ENCODE measurements at regions not wholly inside any gene's neighbourhood (a gene's known extent, or its start where the extent isn't known, plus 50 kb on each side); places are given as distances from the start of the nearest gene placed in this dataset.

DNA sequence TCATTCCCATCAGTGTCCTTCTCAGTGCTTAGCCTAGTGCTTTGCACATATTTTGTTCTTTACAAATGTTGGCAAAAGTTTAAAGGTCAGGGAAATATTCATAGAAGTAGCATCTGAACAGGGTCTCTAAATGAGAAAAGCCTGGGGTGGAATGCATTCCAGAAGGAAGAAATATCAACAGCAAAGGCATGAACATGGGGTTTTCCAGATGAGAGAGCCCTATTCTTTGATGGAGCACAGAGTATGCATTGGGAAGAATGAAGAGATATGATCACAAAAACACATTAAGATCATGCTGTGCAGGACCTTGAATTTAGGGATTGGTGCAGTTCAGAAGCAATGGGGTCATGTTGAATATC, 140.2 kb downstream of the SNX19 start:
- no peaks in the 10 kb centered on the region for H4K20me1 ChIP-seq (ENCODE audit: control insufficient read depth, insufficient read depth, low read length, poor library complexity, severe bottlenecking)
- no peaks in the 10 kb centered on the region for H3K4me1 ChIP-seq (ENCODE audit: control insufficient read depth in 2 of 2, insufficient read depth in 2 of 2, low read length in 2 of 2)
- no peaks in the 10 kb centered on the region for H3K79me2 ChIP-seq (ENCODE audit: control insufficient read depth, insufficient read depth, low read length)
- ChIA-PET CTCF (no interaction called here), POLR2A (no interaction called here)
- H3K36me3 ChIP-seq (replicated peaks in 1 of 2; ENCODE audit: control extremely low read depth in 1 of 2, control insufficient read depth in 1 of 2, extremely low read depth in 1 of 2, insufficient read depth in 2 of 2, low read length in 1 of 2): no peaks in the 10 kb centered on the region
- H3K27ac ChIP-seq (ENCODE audit: low read length in 2 of 2): no peak overlapping the region
- no peak overlapping the region for H3K4me3 ChIP-seq (ENCODE audit: control extremely low read depth in 1 of 5, extremely low read depth in 1 of 5, insufficient read depth in 1 of 5, low read depth in 2 of 5, low read length in 4 of 5)
- DNase-seq (no peak), ATAC-seq (ENCODE audit: low read depth) (no peak)
- H3K27me3 ChIP-seq (replicated peaks in 1 of 4; ENCODE audit: control extremely low read depth in 1 of 4, control insufficient read depth in 3 of 4, insufficient read depth in 4 of 4, low read length in 3 of 4): no peaks in the 10 kb centered on the region
- H3K9me3 ChIP-seq (ENCODE audit: control extremely low read depth in 1 of 3, control insufficient read depth in 2 of 3, insufficient read depth in 1 of 3, low read length in 2 of 3): peaks cover 0 to 3% (median 0%) of the 10 kb centered on the region in 3 donors
- no peak for TF ChIP-seq EZH2 (IDR thresholded peaks at IDR 0.05; ENCODE audit: borderline replicate concordance, insufficient read depth, low read depth, low read length, poor library complexity, severe bottlenecking)
- H3K4me1 Mint-ChIP-seq: no peaks in the 10 kb centered on the region
- intact Hi-C loops (cut with micrococcal nuclease): no loop called here
- H2AFZ ChIP-seq (ENCODE audit: insufficient read depth, low read depth, low read length, poor library complexity, severe bottlenecking): no peak overlapping the region
- peaks cover 8% of the 10 kb centered on the region for H3K27me3 Mint-ChIP-seq
- H3K27ac Mint-ChIP-seq: no peak overlapping the region
- no peak overlapping the region for H3K4me3 Mint-ChIP-seq
- H3K4me2 ChIP-seq (replicated peaks; ENCODE audit: low read depth, low read length, poor library complexity, severe bottlenecking): no peak overlapping the region
- no peak overlapping the region for H3K9ac ChIP-seq (ENCODE audit: low read length)
- H3K9me3 Mint-ChIP-seq (ENCODE audit: insufficient read depth): no peaks in the 10 kb centered on the region

- Histone ChIP-seq H3K27ac (ENCODE audit: low read length in 2 of 2) (no peak overlapping the region), H3K9ac (ENCODE audit: low read length) (no peak overlapping the region), H2AFZ (ENCODE audit: insufficient read depth, low read depth, low read length, poor library complexity, severe bottlenecking) (no peak overlapping the region), H3K27me3 (replicated peaks in 1 of 4; ENCODE audit: control extremely low read depth in 1 of 4, control insufficient read depth in 3 of 4, insufficient read depth in 4 of 4, low read length in 3 of 4) (no peaks in the 10 kb centered on the region), H3K4me1 (ENCODE audit: control insufficient read depth in 2 of 2, insufficient read depth in 2 of 2, low read length in 2 of 2) (no peaks in the 10 kb centered on the region), H3K4me2 (replicated peaks; ENCODE audit: low read depth, low read length, poor library complexity, severe bottlenecking) (no peak overlapping the region), H3K36me3 (replicated peaks in 1 of 2; ENCODE audit: control extremely low read depth in 1 of 2, control insufficient read depth in 1 of 2, extremely low read depth in 1 of 2, insufficient read depth in 2 of 2, low read length in 1 of 2) (no peaks in the 10 kb centered on the region), H3K9me3 (ENCODE audit: control extremely low read depth in 1 of 3, control insufficient read depth in 2 of 3, insufficient read depth in 1 of 3, low read length in 2 of 3) (peaks cover 0 to 3% (median 0%) of the 10 kb centered on the region in 3 donors), H3K79me2 (ENCODE audit: control insufficient read depth, insufficient read depth, low read length) (no peaks in the 10 kb centered on the region), H4K20me1 (ENCODE audit: control insufficient read depth, insufficient read depth, low read length, poor library complexity, severe bottlenecking) (no peaks in the 10 kb centered on the region), H3K4me3 (ENCODE audit: control extremely low read depth in 1 of 5, extremely low read depth in 1 of 5, insufficient read depth in 1 of 5, low read depth in 2 of 5, low read length in 4 of 5) (no peak overlapping the region)
- H3K27me3 Mint-ChIP-seq: peaks cover 8% of the 10 kb centered on the region
- ATAC-seq (ENCODE audit: low read depth): no peak
- no peak overlapping the region for H3K4me3 Mint-ChIP-seq
- DNase-seq: no peak
- TF ChIP-seq EZH2 (IDR thresholded peaks at IDR 0.05; ENCODE audit: borderline replicate concordance, insufficient read depth, low read depth, low read length, poor library complexity, severe bottlenecking): no peak
- TF ChIP-seq CTCF (IDR thresholded peaks at IDR 0.05): no peak
- no peaks in the 10 kb centered on the region for H3K4me1 Mint-ChIP-seq
- no peaks in the 10 kb centered on the region for H3K9me3 Mint-ChIP-seq (ENCODE audit: insufficient read depth)
- no peak overlapping the region for H3K27ac Mint-ChIP-seq
- 95% methylated on average over 15 of the region's 15 CpGs for WGBS (ENCODE audit: insufficient coverage)
- intact Hi-C loops (cut with micrococcal nuclease): no loop called here
- CTCF ChIA-PET: no interaction called here
- POLR2A ChIA-PET: no interaction called here
Measured at GRCh38 chr11:130778026-130778425, 138.3 kb downstream of the SNX19 start.

Data from B cell (primary cell).